ENCODE measurements at regions not wholly inside any gene's neighbourhood (a gene's known extent, or its start where the extent isn't known, plus 50 kb on each side); places are given as distances from the start of the nearest gene placed in this dataset.

GRCh38 chr9:87086221-87086818 is 139.0 kb upstream of the GAS1 start:
- CTCF ChIA-PET, result interaction anchor here (1.2 kb wide), 1 partner anchor 138 kb away, joined by 3 read pairs; no protein-coding TSS in a partner anchor
- DNase-seq, result no peak
- Mint-ChIP-seq H3K27ac (no peak overlapping the region), H3K4me1 (ENCODE audit: low read depth) (no peaks in the 10 kb centered on the region), H3K36me3 (ENCODE audit: low read depth) (no peaks in the 10 kb centered on the region), H3K4me3 (no peak overlapping the region), H3K27me3 (no peaks in the 10 kb centered on the region), H3K9me3 (no peaks in the 10 kb centered on the region)
- POLR2A ChIA-PET, result no interaction called here
- intact Hi-C loops (cut with micrococcal nuclease), result no loop called here
- no peak for TF ChIP-seq CTCF (IDR thresholded peaks at IDR 0.05)
- no peak for ATAC-seq

GRCh38 chr9:87087197-87087596 is 139.9 kb upstream of the GAS1 start:
- POLR2A ChIA-PET, result no interaction called here
- no peaks in the 10 kb centered on the region for H3K27me3 Mint-ChIP-seq
- intact Hi-C loops (cut with micrococcal nuclease), result no loop called here

GRCh38 chr9:87088192-87088591 is 140.9 kb upstream of the GAS1 start:
- Mint-ChIP-seq H3K27ac (no peak overlapping the region), H3K4me1 (ENCODE audit: low read depth) (no peaks in the 10 kb centered on the region), H3K9me3 (no peaks in the 10 kb centered on the region), H3K27me3 (no peaks in the 10 kb centered on the region), H3K36me3 (ENCODE audit: low read depth) (no peaks in the 10 kb centered on the region), H3K4me3 (no peak overlapping the region)
- ChIA-PET CTCF (interaction anchor here (1.2 kb wide), 1 partner anchor 9 kb away, joined by 3 read pairs; no protein-coding TSS in a partner anchor), POLR2A (no interaction called here)
- intact Hi-C loops (cut with micrococcal nuclease), result no loop called here
- TF ChIP-seq CTCF (IDR thresholded peaks at IDR 0.05), result no peak
- DNase-seq (no peak), ATAC-seq (no peak)

More at GRCh38 chr9:87087197-87087596, 139.9 kb upstream of the GAS1 start:
- Mint-ChIP-seq H3K9me3 (no peaks in the 10 kb centered on the region), H3K27ac (no peak overlapping the region), H3K36me3 (ENCODE audit: low read depth) (no peaks in the 10 kb centered on the region), H3K4me1 (ENCODE audit: low read depth) (no peaks in the 10 kb centered on the region), H3K4me3 (no peak overlapping the region)
- CTCF ChIA-PET, result interaction anchor here (1.2 kb wide), 1 partner anchor 139 kb away, joined by 3 read pairs; no protein-coding TSS in a partner anchor
- DNase-seq (no peak), ATAC-seq (no peak)
- no peak for TF ChIP-seq CTCF (IDR thresholded peaks at IDR 0.05)

GRCh38 chr9:87088621-87089365 is 141.5 kb upstream of the GAS1 start:
- TF ChIP-seq CTCF (IDR thresholded peaks at IDR 0.05), result no peak
- intact Hi-C loops (cut with micrococcal nuclease), result no loop called here
- no peak overlapping the region for H3K27ac Mint-ChIP-seq
- no peaks in the 10 kb centered on the region for H3K4me1 Mint-ChIP-seq (ENCODE audit: low read depth)
- CTCF ChIA-PET, result interaction anchor here (1.2 kb wide), 1 partner anchor 9 kb away, joined by 3 read pairs; no protein-coding TSS in a partner anchor
- no peaks in the 10 kb centered on the region for H3K36me3 Mint-ChIP-seq (ENCODE audit: low read depth)
- H3K27me3 Mint-ChIP-seq, result no peaks in the 10 kb centered on the region
- no peak overlapping the region for H3K4me3 Mint-ChIP-seq
- no peak for DNase-seq
- POLR2A ChIA-PET, result no interaction called here
- H3K9me3 Mint-ChIP-seq, result peaks cover 2% of the 10 kb centered on the region
- no peak for ATAC-seq

- no peaks in the 10 kb centered on the region for H3K36me3 Mint-ChIP-seq (ENCODE audit: low read depth)
- POLR2A ChIA-PET, result no interaction called here
- no peak overlapping the region for H3K27ac Mint-ChIP-seq
- H3K9me3 Mint-ChIP-seq, result peaks cover 4% of the 10 kb centered on the region
- intact Hi-C loops (cut with micrococcal nuclease), result no loop called here
- no peak overlapping the region for H3K4me3 Mint-ChIP-seq
- TF ChIP-seq CTCF (IDR thresholded peaks at IDR 0.05), result no peak
- CTCF ChIA-PET, result interaction anchor here (1.2 kb wide), 1 partner anchor 10 kb away, joined by 3 read pairs; no protein-coding TSS in a partner anchor
- H3K27me3 Mint-ChIP-seq, result no peaks in the 10 kb centered on the region
- ATAC-seq (no peak), DNase-seq (no peak)
- no peaks in the 10 kb centered on the region for H3K4me1 Mint-ChIP-seq (ENCODE audit: low read depth)
Measured at GRCh38 chr9:87089506-87089905, 142.2 kb upstream of the GAS1 start.

All from activated CD8-positive, alpha-beta T cell treated with anti-CD3 and anti-CD28 coated beads for 36 hours (primary cell).